GM12872 (cell line): ENCODE measurements at regions not wholly inside any gene's neighbourhood (a gene's known extent, or its start where the extent isn't known, plus 50 kb on each side); places are given as distances from the start of the nearest gene placed in this dataset.

Experiments used
- TF ChIP-seq, protein P1 (sequence below): IDR thresholded peaks from 3 replicates; pipeline ENCODE4 v1.5.1; 2011; ENCODE audit warnings: low read depth, mild to moderate bottlenecking, low read length, moderate library complexity; ENCODE audit not compliant: insufficient read depth

GRCh38 chr7:69431626-69432025 is 166.6 kb upstream of the AUTS2 start:
- TF ChIP-seq, protein P1, sequence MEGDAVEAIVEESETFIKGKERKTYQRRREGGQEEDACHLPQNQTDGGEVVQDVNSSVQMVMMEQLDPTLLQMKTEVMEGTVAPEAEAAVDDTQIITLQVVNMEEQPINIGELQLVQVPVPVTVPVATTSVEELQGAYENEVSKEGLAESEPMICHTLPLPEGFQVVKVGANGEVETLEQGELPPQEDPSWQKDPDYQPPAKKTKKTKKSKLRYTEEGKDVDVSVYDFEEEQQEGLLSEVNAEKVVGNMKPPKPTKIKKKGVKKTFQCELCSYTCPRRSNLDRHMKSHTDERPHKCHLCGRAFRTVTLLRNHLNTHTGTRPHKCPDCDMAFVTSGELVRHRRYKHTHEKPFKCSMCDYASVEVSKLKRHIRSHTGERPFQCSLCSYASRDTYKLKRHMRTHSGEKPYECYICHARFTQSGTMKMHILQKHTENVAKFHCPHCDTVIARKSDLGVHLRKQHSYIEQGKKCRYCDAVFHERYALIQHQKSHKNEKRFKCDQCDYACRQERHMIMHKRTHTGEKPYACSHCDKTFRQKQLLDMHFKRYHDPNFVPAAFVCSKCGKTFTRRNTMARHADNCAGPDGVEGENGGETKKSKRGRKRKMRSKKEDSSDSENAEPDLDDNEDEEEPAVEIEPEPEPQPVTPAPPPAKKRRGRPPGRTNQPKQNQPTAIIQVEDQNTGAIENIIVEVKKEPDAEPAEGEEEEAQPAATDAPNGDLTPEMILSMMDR = no peak

- TF ChIP-seq, protein P1 = no peak
Measured at GRCh38 chr7:69433081-69433480, 165.2 kb upstream of the AUTS2 start.

- TF ChIP-seq, protein P1 = no peak
Measured at GRCh38 chr7:69434398-69434815, 163.9 kb upstream of the AUTS2 start.

- TF ChIP-seq, protein P1 = no peak
Measured at GRCh38 chr7:69435711-69436110, 162.6 kb upstream of the AUTS2 start.

DNA sequence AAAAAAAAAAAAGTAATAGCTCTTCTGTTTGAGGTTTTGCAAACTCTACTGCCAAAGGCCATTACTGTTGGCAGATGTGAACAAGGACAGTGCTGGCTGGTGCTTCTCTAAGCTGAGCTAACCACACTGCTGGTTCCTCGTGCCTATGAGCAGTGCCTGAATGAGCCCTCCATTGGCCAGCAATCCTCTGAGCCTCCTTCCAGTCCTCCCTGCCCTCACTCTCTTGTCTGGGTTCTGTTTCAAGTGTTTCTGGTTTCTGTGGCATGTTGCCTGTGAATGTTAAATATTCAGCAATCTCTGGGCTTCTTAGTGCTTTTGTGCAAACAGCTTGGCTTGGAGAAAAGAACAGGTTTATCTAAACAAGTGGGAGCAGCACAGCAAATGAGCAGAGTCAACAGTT is 161.3 kb upstream of the AUTS2 start:
- TF ChIP-seq, protein P1 = no peak

DNA sequence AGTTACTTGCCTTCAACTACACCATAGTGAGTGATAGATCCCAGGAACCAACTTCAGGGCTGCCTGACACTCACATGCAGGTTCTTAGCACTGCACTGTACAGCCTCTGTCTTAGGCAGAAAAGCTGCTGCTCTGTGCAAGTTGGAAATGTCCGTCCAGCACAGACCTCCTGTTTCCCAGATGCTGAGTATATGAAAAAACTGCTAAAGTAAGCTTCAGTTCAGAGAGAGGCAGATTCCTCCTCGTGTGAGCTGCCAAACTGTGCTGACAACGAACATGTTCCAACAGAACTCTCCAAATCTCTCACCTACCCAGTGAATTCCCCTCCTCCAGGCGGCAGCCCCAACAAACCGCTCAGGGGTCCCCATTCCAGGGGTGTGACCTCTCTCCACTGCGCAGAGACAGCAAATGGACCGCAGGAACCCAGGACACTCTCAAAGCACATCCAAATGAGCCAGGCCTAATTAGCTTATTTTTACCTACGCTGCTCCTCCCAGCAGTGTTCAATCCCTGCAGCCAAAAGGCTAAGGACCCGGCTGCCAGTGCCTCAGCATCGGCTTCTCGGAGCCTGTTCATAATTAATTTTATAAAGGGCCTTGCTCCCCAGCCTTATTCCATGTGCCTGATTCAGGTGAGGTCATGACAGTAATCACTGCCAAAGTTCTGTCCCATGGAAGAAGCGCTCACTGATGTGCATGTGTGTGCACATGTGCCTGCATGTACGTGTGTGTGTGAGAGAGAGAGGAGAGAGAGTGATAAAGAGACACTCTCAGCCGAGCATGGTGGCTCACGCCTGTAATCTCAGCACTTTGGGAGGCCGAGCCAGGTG is 159.5 kb upstream of the AUTS2 start:
- TF ChIP-seq, protein P1 = no peak

- TF ChIP-seq, protein P1 = no peak
Measured at GRCh38 chr7:69439636-69440325, 158.5 kb upstream of the AUTS2 start.
